T-helper 1 cell treated with Interleukin-12 subunit alpha and Interleukin-12 subunit beta and Interleukin-4 antibody, amounts not matched to agents 30 μg/mL and 1 μg/mL, for 36 hours (primary cell): ENCODE measurements at regions not wholly inside any gene's neighbourhood (a gene's known extent, or its start where the extent isn't known, plus 50 kb on each side); places are given as distances from the start of the nearest gene placed in this dataset.

Experiments
- H3K27ac Mint-ChIP-seq: one replicate; pipeline ENCODE4 v1.8.0; 2021; ENCODE audit warnings: mild to moderate bottlenecking, mixed read lengths
- H3K27me3 Mint-ChIP-seq: one replicate; pipeline ENCODE4 v1.8.0; 2021; ENCODE audit warnings: low read depth, mixed read lengths
- H3K36me3 Mint-ChIP-seq: one replicate; pipeline ENCODE4 v1.8.0; 2021; ENCODE audit warnings: low read depth, mixed read lengths
- H3K4me1 Mint-ChIP-seq: one replicate; pipeline ENCODE4 v1.8.0; 2021; ENCODE audit warnings: low read depth, mixed read lengths
- H3K4me3 Mint-ChIP-seq: one replicate; pipeline ENCODE4 v1.8.0; 2021; ENCODE audit warnings: mild to moderate bottlenecking, moderate library complexity, mixed read lengths
- H3K9me3 Mint-ChIP-seq: one replicate; pipeline ENCODE4 v1.8.0; 2021; ENCODE audit warnings: mixed read lengths

GRCh38 chr13:70856025-70856424 is 747.8 kb upstream of the KLHL1 start:
- no peaks in the 10 kb centered on the region for H3K36me3 Mint-ChIP-seq
- no peaks in the 10 kb centered on the region for H3K9me3 Mint-ChIP-seq
- no peak overlapping the region for H3K27ac Mint-ChIP-seq
- no peaks in the 10 kb centered on the region for H3K27me3 Mint-ChIP-seq
- no peaks in the 10 kb centered on the region for H3K4me1 Mint-ChIP-seq
- no peak overlapping the region for H3K4me3 Mint-ChIP-seq

- H3K4me3 Mint-ChIP-seq = no peak overlapping the region
- no peak overlapping the region for H3K27ac Mint-ChIP-seq
- H3K4me1 Mint-ChIP-seq = no peaks in the 10 kb centered on the region
- H3K9me3 Mint-ChIP-seq = no peaks in the 10 kb centered on the region
- no peaks in the 10 kb centered on the region for H3K27me3 Mint-ChIP-seq
- H3K36me3 Mint-ChIP-seq = no peaks in the 10 kb centered on the region
Observed at GRCh38 chr13:70849222-70849621, 741.0 kb upstream of the KLHL1 start.

- Mint-ChIP-seq H3K27ac (no peak overlapping the region), H3K9me3 (no peaks in the 10 kb centered on the region), H3K4me1 (no peaks in the 10 kb centered on the region), H3K4me3 (no peak overlapping the region), H3K27me3 (no peaks in the 10 kb centered on the region), H3K36me3 (no peaks in the 10 kb centered on the region)
Observed at GRCh38 chr13:70844391-70845108, 736.3 kb upstream of the KLHL1 start.

GRCh38 chr13:70842062-70842644 is 733.9 kb upstream of the KLHL1 start:
- H3K4me3 Mint-ChIP-seq = no peak overlapping the region
- H3K4me1 Mint-ChIP-seq = no peaks in the 10 kb centered on the region
- H3K27me3 Mint-ChIP-seq = no peaks in the 10 kb centered on the region
- H3K36me3 Mint-ChIP-seq = no peaks in the 10 kb centered on the region
- H3K9me3 Mint-ChIP-seq = no peaks in the 10 kb centered on the region
- no peak overlapping the region for H3K27ac Mint-ChIP-seq

GRCh38 chr13:70841240-70842061 is 733.2 kb upstream of the KLHL1 start:
- Mint-ChIP-seq H3K4me1 (no peaks in the 10 kb centered on the region), H3K9me3 (no peaks in the 10 kb centered on the region), H3K27ac (no peak overlapping the region), H3K36me3 (no peaks in the 10 kb centered on the region), H3K4me3 (no peak overlapping the region), H3K27me3 (no peaks in the 10 kb centered on the region)

GRCh38 chr13:70835371-70835770 is 727.1 kb upstream of the KLHL1 start:
- H3K36me3 Mint-ChIP-seq = no peaks in the 10 kb centered on the region
- H3K27ac Mint-ChIP-seq = no peak overlapping the region
- no peaks in the 10 kb centered on the region for H3K27me3 Mint-ChIP-seq
- H3K4me3 Mint-ChIP-seq = no peak overlapping the region
- no peaks in the 10 kb centered on the region for H3K9me3 Mint-ChIP-seq
- H3K4me1 Mint-ChIP-seq = no peaks in the 10 kb centered on the region

- Mint-ChIP-seq H3K27me3 (no peaks in the 10 kb centered on the region), H3K4me3 (no peak overlapping the region), H3K4me1 (no peaks in the 10 kb centered on the region), H3K9me3 (no peaks in the 10 kb centered on the region), H3K27ac (no peak overlapping the region), H3K36me3 (no peaks in the 10 kb centered on the region)
Observed at GRCh38 chr13:70829748-70830147, 721.5 kb upstream of the KLHL1 start.

GRCh38 chr13:70817576-70817975 is 709.3 kb upstream of the KLHL1 start:
- H3K27me3 Mint-ChIP-seq = no peaks in the 10 kb centered on the region
- peaks cover 4% of the 10 kb centered on the region for H3K9me3 Mint-ChIP-seq
- no peaks in the 10 kb centered on the region for H3K4me1 Mint-ChIP-seq
- no peak overlapping the region for H3K4me3 Mint-ChIP-seq
- H3K36me3 Mint-ChIP-seq = no peaks in the 10 kb centered on the region
- H3K27ac Mint-ChIP-seq = no peak overlapping the region

GRCh38 chr13:70816853-70817252 is 708.6 kb upstream of the KLHL1 start:
- no peaks in the 10 kb centered on the region for H3K36me3 Mint-ChIP-seq
- H3K9me3 Mint-ChIP-seq = peaks cover 4% of the 10 kb centered on the region
- no peaks in the 10 kb centered on the region for H3K4me1 Mint-ChIP-seq
- H3K27me3 Mint-ChIP-seq = no peaks in the 10 kb centered on the region
- no peak overlapping the region for H3K4me3 Mint-ChIP-seq
- H3K27ac Mint-ChIP-seq = no peak overlapping the region

GRCh38 chr13:70814684-70815083 is 706.4 kb upstream of the KLHL1 start:
- Mint-ChIP-seq H3K36me3 (no peaks in the 10 kb centered on the region), H3K4me1 (no peaks in the 10 kb centered on the region), H3K9me3 (peaks cover 6% of the 10 kb centered on the region), H3K27me3 (no peaks in the 10 kb centered on the region), H3K4me3 (no peak overlapping the region), H3K27ac (no peak overlapping the region)

GRCh38 chr13:70812481-70812880 is 704.2 kb upstream of the KLHL1 start:
- no peaks in the 10 kb centered on the region for H3K4me1 Mint-ChIP-seq
- no peaks in the 10 kb centered on the region for H3K27me3 Mint-ChIP-seq
- peaks cover 13% of the 10 kb centered on the region for H3K9me3 Mint-ChIP-seq
- H3K27ac Mint-ChIP-seq = no peak overlapping the region
- no peak overlapping the region for H3K4me3 Mint-ChIP-seq
- H3K36me3 Mint-ChIP-seq = no peaks in the 10 kb centered on the region

GRCh38 chr13:70809588-70809987 is 701.3 kb upstream of the KLHL1 start:
- H3K4me1 Mint-ChIP-seq = no peaks in the 10 kb centered on the region
- H3K27me3 Mint-ChIP-seq = no peaks in the 10 kb centered on the region
- H3K36me3 Mint-ChIP-seq = no peaks in the 10 kb centered on the region
- no peak overlapping the region for H3K27ac Mint-ChIP-seq
- H3K4me3 Mint-ChIP-seq = no peak overlapping the region
- peaks cover 10% of the 10 kb centered on the region for H3K9me3 Mint-ChIP-seq

GRCh38 chr13:70798385-70798784 is 690.1 kb upstream of the KLHL1 start:
- Mint-ChIP-seq H3K36me3 (no peaks in the 10 kb centered on the region), H3K9me3 (no peaks in the 10 kb centered on the region), H3K27me3 (no peaks in the 10 kb centered on the region), H3K4me1 (no peaks in the 10 kb centered on the region), H3K4me3 (no peak overlapping the region), H3K27ac (no peak overlapping the region)

- Mint-ChIP-seq H3K27ac (no peak overlapping the region), H3K4me3 (no peak overlapping the region), H3K4me1 (no peaks in the 10 kb centered on the region), H3K27me3 (no peaks in the 10 kb centered on the region), H3K36me3 (no peaks in the 10 kb centered on the region), H3K9me3 (no peaks in the 10 kb centered on the region)
Observed at GRCh38 chr13:70795484-70795883, 687.2 kb upstream of the KLHL1 start.

- H3K4me1 Mint-ChIP-seq = no peaks in the 10 kb centered on the region
- H3K27ac Mint-ChIP-seq = no peak overlapping the region
- no peaks in the 10 kb centered on the region for H3K36me3 Mint-ChIP-seq
- no peaks in the 10 kb centered on the region for H3K9me3 Mint-ChIP-seq
- no peak overlapping the region for H3K4me3 Mint-ChIP-seq
- H3K27me3 Mint-ChIP-seq = no peaks in the 10 kb centered on the region
Observed at GRCh38 chr13:70792121-70792520, 683.9 kb upstream of the KLHL1 start.
